Myocyte (in vitro differentiated cells): ENCODE measurements at regions not wholly inside any gene's neighbourhood (a gene's known extent, or its start where the extent isn't known, plus 50 kb on each side); places are given as distances from the start of the nearest gene placed in this dataset.

Experiments used
- DNase-seq: peaks from one replicate; pipeline ENCODE4 v3.0.0-alpha.2; 2012; ENCODE audit warnings: low read depth

DNA sequence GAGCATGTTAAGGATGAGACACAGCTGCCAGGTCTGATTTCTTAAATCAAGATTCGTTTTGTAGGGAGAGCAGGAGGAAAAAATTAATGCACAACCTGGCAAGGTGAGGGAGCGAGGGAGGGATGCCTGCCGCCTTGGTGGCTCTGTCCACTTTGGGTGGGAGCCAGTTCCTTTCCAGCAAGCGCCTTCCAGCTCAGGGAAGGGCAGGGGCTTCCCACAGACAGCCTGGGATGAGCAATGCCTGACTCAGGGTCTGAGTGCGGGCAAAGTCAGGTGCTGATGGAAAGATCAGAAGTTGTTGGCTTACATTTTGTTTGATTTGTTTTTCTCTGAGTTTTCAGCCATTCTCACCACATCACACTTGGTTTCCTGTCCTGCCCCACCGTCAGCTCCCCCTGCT lies 220.7 kb downstream of the ENGASE start:
- no peak for DNase-seq

DNA sequence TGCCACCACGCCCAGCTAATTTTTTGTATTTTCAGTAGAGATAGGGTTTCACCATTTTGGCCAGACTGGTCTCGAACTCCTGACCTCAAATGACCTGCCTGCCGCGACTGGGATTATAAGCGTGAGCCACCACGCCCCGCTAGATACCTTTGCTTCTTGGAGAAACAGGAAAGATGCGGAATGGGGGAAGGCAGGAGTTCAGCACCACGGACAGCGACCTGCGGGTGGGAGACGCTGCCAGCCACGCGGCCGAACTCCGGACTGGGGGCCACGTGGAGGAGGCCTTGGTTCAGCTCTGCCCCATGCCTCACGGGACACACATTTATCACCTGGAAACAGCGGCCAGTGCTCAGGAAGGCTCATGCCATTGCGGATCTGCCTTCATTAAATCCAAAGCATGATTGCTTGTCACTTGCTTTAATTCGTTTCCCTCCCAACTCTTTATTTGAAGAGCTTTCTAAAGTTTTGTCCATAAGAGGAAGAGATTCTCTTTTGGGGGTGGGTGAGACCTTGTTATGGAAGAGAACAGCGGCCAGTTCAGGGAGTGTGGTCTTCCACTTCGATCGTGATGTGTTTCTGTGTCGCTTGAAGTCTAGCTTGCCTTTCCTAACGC lies 219.9 kb downstream of the ENGASE start:
- DNase-seq: peak; percentile 57

DNA sequence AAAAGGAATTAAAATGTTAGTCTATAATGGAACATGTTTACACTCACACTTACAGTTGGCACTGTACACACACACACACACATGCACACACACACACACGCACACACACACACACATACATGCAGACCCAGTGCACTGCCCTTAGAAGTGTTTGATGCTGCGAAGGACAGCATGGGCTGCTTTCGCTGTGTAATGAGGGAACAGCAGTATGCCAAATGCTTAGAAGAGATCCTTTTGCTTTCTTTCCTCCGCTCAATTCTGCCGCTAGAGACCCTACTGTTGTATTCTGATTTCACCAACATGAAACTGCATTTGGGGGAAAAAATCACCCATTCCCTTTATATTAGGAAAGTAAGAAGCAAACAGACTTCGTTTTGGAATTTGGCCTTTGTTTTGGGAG lies 217.9 kb downstream of the ENGASE start:
- DNase-seq: no peak

DNA sequence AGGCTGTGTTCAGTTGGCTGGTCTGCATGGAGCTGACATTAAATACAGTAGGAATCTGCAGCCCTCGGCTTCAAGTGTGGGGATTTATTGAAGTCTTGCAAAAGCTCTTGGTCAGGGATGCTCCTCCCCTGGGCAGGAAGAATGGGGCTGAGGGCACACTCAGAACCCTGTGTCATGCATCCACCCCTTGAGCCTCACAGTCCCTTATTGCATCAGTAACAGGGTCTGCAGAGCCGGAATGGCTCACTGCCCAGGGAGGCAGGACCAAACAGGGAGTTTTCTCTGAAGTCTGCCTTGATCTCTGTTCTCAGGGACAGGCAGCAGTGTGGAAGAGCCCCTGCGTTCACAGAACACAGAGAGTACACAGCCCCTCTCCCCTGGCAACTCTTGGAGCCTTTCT lies 216.8 kb downstream of the ENGASE start:
- DNase-seq: no peak

DNA sequence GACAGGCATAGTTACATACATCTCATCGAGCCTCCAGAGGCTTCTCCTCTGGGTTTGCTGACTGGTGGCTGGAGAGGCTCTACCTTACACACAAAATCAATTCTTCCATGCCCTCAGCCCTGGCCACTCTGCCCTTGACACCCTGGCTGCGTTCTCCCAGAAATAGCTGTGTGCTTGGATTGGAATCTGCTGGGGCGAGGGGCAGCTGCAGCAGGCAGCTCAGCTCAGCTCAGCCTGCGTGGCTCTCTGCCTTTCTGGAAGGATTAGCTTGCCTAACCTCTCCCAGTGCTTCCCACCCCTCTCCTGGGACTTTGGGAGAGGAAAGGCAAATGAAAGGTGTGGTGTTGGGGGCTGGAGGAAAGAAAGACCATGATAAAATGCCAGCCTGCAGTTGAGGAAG lies 216.1 kb downstream of the ENGASE start:
- DNase-seq: peak; percentile 22

DNA sequence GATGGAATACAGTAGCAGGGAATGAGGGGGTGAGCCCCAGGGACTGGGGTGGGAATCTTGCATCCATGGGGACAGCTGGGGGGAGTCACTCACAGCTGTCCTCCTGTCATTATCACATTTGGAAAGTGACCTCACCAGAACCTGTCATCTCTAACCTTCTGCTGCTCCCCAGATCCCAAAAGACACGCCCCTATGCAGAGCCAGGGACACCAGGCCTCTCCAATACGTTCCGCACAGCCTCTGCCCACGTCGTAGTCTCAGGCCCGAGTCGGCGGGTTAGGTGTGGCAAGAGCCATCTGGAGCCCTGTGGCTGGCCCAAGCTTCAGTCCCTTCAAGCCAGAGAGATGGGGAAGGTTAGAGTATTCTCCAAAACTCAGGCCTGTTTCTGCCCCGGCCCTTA lies 214.3 kb downstream of the ENGASE start:
- DNase-seq: peak; percentile 56

DNA sequence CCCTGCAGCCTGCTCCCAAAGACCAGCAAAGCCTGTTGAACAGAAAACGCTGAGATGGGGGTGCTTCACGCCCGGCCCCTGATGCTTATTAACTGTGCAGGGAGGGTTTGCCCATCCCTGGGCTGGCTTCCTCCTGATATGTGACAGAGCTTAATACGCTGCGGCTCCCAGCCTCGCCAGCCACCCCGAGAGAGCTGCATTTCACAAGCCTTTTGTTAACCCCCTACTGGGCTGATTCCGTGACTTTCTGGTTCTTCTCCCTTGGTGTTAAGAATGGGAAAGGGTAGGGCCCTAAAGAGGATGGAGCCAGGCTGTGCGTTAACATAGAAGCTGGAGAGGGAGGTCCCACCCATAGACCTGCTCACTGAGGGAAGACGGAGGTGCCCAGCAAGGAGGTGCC lies 211.8 kb downstream of the ENGASE start:
- DNase-seq: no peak

DNA sequence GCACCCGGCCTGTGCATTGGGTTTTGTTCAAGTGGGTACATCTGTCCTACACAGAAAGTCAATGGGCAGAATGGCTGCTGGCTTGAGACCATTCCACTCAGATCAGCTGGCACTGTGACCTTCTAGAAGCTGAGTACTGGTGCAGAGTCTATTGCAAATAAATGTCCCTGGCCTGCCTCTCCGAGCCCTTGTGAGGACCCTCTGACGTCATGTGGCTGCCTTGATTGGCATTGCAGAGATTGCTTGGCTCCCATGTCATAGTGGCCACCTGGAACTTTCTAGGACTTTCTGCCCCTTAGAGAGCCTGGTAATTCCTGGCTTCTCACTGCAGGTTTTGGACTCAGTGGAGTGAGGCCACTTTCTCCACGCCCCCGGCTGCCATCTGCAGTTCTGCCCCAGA lies 211.3 kb downstream of the ENGASE start:
- no peak for DNase-seq

DNA sequence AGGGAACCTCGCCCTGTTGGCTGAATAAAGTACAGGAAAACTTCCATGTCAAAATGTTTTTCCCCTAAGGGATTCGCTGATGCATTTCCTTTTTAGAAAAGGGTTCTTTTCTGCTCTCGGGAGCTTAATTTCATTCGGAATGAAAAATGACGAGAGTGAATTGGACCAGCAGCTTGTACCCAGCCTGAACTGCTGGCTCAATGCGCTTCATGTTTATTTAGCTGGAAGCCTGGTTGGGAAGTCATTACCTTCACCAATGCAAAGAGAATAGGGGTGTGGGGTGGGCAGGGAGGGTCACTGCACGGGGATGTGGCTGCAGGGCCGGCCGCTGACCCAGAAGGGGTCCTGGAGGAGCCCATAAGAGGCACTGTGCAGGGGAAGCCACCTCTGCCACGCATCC lies 207.7 kb downstream of the ENGASE start:
- no peak for DNase-seq

DNA sequence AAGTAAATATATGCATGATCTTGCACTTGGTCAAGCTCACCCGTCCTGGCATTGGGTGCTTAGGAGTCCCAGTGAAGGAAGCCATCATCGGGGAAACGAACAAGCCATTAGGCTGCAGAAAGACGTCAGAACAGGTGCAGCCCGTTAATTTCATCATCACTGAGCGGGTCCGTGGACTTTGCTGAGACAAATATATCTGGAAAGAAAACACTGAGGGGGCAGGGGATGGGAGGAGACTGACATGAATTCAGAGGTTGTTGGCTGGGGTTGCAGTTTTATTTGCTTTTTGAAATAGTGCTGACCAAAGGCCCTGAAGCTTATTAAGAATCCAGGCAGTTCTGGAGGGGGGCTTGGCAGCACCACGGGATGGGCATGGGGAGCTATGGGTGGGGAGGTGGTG lies 207.2 kb downstream of the ENGASE start:
- no peak for DNase-seq

DNA sequence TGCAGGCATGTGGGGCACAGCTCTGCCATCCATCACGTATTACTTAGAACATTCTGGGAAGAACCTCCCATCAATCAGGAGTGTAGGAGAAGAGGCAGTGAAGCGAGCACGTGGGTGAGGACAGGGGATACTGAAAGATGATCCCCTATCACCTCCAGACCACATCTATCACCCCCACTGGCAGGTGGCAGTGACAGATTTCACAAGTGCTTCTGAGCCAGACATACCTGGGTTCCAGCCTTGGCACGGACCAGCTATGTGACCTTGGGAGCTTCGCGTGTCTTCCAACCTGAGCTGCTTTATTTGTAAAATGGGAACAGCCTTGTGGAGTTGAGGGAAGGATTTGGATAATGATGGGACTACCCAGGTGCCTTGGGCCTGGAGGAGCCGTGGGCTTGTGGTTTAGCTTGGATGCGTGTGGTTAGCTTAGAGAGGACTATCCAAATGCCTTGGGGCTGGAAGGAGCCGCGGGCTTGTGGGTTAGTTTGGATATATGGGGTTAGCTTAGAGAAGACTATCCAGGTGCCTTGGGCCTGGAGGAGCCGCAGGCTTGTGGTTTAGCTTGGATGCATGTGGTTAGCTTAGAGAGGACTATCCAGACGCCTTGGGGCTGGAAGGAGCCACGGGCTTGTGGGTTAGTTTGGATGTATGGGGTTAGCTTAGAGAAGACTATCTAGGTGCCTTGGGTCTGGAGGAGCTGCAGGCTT lies 206.4 kb downstream of the ENGASE start:
- peak; percentile 72 for DNase-seq

DNA sequence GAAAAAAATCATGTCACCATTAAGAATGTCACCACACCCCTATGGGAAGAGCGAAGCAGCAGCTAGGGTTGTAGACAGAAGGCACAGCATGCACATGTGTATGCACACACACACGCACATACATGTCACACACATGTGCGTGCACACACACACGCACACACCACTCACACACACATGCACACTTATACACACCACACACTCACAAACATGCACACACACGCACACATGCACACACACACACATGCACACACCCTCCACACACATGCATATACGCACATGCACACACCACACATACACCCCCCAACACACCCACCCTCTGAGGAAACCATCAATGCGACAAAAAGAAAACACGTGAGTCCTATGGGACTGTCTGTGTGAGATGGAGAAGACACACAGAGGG lies 205.4 kb downstream of the ENGASE start:
- DNase-seq: no peak

DNA sequence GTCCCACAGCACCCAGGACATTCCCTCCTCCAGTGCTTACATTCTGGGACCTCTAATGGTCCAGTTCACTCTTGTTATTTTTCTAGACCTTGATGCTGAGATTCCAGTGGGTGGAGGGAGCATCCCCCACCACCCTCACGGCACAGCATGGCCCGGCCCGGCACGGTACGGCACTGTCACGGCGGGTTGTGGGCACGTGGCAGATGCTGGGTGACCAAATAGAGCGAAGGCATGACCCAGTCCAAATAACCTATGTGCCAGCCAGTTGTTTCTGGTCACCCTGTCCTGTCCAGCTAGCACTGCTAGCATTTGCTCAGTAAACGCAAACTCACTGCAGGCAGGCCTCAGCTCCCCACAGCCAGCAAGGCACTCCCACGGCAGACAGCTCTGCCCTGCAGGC lies 204.7 kb downstream of the ENGASE start:
- DNase-seq: no peak

DNA sequence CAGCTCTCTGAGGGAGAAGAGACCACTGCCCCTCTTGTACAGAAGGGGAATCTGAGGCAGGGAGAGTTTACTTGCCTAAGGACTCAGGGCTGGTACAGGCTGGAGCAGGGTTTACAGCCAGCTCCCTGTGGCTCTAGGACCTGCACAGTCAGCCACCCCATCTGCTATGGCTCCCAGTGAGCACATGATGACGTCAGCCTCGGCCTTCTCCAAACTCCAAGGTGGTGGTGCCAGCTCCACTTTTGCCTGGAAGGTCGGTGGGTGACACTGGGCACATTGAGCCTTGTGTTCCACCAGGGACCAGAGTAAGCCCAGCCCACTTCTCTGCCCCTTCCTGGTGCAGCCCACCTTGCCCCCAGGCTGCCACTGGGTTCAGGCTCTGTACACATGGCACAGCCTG lies 202.2 kb downstream of the ENGASE start:
- DNase-seq: no peak

DNA sequence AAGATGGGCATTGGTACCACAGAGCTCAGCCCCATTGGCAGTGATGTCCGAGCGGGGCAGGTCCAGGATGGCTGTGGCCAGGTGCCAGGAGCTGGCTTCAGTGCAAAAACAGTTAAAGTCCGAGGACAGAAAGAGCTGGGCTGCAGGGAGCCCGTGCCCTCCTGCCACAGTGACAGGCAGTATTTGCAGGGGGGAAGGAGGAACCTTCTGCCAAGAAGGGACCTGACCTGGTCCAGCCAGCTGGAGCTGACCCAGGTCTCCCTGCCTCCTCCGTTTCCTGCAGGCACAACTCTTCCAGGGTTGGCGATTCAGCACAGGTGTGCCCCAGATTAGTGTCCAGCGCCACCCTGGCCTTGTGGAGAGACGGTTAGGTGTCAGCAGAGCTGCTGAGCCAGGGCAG lies 199.0 kb downstream of the ENGASE start:
- no peak for DNase-seq

DNA sequence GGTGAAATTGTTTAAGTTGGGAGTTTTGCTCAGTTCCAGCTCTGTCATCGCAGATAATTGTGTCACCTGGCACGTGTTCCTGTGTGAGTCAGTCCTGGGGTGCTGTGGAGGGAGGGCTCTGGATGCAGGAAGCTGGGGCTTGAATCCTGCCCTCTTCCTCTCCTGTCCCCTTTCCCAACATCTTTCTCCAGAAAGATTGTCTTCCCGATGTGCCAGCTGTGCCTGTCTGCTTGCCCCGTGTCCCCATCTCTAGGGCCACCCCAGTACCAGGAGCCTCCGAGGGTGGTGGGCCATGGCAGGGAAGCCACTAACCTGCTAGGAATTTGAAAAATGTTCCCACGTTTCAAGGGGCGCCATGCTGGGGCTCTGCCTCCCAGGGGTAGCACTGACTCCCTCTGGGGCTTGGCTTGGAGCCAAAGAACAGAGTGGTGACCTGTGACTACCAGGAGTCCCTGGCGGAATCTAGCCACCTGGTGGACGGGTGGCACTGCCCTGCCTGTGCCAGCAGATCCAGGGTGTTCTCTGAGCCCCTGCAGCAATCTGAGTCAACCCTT lies 198.1 kb downstream of the ENGASE start:
- DNase-seq: no peak

DNA sequence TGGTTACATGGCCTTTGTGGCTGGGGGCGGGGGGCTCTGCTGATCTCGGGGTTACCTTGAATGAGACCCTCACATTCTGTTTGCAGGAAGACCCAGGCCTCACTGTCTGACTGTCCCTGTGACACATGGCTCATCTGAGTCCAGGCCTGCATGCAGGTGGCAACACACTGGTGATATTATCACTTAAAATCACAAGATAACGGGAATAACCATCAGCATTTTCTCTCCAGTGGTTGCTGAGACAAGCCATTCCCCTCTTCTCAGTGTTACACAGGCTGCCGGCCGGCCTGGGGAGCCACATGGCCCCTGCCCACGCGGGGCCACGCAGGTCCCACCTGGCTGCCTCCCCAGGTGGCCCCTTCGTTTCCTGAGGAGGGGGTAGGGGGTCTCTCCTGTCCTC lies 197.6 kb downstream of the ENGASE start:
- DNase-seq: no peak

DNA sequence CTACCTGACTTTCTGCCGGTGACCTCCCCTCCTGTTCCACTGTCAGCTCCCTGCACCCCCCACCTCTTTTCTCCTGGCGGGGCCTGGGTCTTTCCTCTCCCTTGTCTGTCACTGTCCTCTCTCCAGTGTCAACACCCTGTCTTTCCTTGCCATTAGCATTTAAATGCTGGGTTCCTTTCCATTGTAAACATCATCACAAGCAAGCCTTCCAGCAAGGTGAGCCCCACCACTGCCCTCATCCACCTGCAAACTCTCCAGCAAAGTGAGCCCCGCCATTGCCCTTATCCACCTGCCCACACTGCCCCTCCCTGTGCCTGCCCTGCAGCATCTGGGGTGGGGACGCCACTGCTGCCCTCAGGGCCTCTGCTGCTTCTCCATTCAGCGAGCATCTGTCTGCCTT lies 195.0 kb downstream of the ENGASE start:
- DNase-seq: no peak

DNA sequence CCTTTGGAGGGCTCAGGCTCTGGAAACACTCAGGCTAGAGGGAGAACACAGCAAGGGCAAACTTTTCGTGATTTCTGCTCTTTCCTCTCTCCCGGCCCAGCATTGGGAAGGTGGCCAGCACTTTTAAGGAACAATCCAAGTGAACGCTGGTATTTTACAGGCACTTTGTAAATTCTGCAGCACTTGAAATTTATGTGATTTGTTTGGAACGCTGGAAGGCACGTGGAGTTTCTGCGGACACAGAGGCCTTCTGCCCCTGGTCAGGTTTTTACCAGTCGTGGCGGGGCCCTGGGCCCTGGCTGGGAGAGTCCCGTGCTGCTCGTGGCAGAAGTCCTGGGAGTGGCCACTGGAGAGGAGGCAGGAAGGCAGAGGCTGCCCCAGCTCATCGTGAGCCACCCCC lies 188.6 kb downstream of the ENGASE start:
- DNase-seq: no peak

DNA sequence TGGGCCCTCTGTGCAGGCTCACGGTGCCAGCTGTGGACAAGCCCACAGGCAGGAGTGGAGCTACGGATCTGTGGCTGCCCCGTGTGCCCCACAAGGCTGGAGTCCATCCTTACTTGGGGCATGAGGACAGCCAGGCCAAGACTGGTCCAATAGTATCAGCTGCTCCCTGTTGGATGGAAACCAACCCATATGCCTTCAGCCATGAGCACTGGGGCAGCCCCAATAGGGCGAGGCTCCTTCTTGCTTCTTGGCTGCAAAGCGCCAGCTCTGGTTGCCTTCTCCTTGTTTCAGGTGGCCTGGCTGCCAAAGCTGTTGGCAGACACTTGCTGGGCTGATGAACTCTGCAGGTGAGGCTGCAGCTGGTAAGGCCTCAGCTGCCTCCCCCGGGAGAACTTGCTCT lies 188.0 kb downstream of the ENGASE start:
- no peak for DNase-seq

DNA sequence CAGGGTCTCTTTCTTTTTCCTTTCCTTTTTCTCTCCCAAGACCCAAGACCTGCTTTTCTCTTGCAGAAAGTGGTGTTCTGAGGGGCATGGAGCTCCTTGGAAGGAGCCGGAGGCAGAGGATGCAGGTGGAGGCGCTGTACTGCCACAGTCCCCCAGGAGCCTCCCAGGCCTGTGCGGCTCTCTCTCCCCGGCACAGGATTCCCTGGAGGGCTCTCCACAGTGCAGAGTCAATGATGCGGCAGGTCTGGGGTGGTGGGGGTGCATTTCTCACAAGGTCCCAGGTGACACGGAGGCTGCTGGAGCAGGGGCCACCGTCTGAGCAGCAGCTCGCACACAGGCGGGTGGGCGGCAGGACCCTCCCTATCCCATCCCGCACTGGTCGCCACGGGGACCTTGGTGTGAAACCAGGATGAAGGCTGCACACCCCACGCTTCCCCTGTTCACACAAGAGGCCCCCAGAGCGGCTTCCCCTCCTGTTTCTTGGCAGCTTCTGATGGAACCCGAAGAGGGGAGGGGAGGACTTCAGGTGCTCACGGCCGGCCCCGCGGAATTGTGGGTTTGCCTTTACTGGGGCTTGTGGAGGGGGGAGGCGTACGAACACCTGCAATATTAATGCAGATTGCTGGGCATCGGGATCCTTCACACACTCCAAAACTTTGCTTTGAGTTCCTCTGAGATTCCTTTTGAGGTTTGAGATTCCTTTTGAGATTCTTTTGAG lies 186.9 kb downstream of the ENGASE start:
- no peak for DNase-seq

DNA sequence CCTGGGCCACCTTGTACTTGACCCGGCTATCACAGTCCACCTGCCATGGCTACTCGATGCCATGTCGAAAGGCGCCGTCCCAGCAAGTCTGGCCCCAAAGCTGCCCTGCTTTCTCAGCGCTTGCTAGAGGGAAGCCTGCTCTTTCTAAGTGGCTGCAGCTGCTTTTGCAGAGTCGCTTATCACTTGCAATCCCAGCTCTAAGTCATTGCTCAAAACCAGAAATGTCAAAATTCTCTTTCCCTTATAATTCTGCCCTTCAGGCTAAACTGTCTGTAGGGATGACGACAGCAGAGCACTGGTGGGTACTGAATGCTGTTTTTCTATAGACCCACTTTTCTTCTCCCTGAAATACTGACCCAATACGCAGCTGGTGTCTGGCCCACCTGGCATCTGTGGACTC lies 184.2 kb downstream of the ENGASE start:
- no peak for DNase-seq

DNA sequence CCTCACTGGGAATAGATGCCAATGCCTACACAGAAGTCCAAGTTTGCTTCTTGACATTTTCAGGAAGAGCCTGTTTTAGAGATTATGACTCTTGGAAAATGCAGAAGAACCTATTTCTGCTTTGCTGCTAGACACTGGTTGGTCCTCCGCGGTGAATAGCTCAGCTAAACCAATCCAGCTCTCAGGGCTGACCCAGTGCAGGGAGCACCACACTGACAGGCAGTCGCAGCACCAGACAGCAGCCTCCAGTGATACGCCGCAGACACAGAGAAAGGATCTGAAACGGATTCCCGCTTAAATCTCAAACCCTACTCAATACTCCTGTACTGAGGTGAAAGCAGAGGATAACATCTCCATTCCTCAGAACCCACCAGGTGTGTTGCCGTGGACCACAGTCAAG lies 183.4 kb downstream of the ENGASE start:
- no peak for DNase-seq
